ENCODE measurements at regions not wholly inside any gene's neighbourhood (a gene's known extent, or its start where the extent isn't known, plus 50 kb on each side); places are given as distances from the start of the nearest gene placed in this dataset.

- Histone ChIP-seq H3K36me3 (no peaks in the 10 kb centered on the region), H3K27me3 (no peaks in the 10 kb centered on the region), H3K4me1 (no peaks in the 10 kb centered on the region), H3K4me3 (no peak overlapping the region), H3K9me3 (no peaks in the 10 kb centered on the region), H3K27ac (no peak overlapping the region)
- no peak for DNase-seq
- TF ChIP-seq POLR2A (IDR thresholded peaks at IDR 0.05) (no peak), CTCF (IDR thresholded peaks at IDR 0.05) (peak in 1 of 12 donors; percentile 9)
- intact Hi-C loops (cut with DNase I), result no loop called here
- ATAC-seq, result no peak
- WGBS, 4 donors, result 70 to 76% (median 74%) methylated on average over 3 of the region's 3 CpGs
These were observed 87.5 kb upstream of the WDR26 start for GRCh38 chr1:224521904-224522734.

GRCh38 chr1:224523676-224524075 is 89.1 kb upstream of the WDR26 start:
- H3K9me3 ChIP-seq, result no peaks in the 10 kb centered on the region
- TF ChIP-seq CTCF (IDR thresholded peaks at IDR 0.05) (no peak), POLR2A (IDR thresholded peaks at IDR 0.05) (no peak)
- DNase-seq, result no peak
- no peak for ATAC-seq
- no peak overlapping the region for H3K4me3 ChIP-seq
- no peak overlapping the region for H3K27ac ChIP-seq
- H3K27me3 ChIP-seq, result no peaks in the 10 kb centered on the region
- no peaks in the 10 kb centered on the region for H3K4me1 ChIP-seq
- no peaks in the 10 kb centered on the region for H3K36me3 ChIP-seq
- intact Hi-C loops (cut with DNase I), result no loop called here

- DNase-seq, result no peak
- Histone ChIP-seq H3K27me3 (no peaks in the 10 kb centered on the region), H3K9me3 (no peaks in the 10 kb centered on the region), H3K27ac (no peak overlapping the region), H3K4me1 (no peaks in the 10 kb centered on the region), H3K4me3 (no peak overlapping the region), H3K36me3 (no peaks in the 10 kb centered on the region)
- no peak for TF ChIP-seq POLR2A (IDR thresholded peaks at IDR 0.05)
- TF ChIP-seq CTCF (IDR thresholded peaks at IDR 0.05), result no peak
- WGBS, 4 donors, result 84 to 90% (median 89%) methylated on average over 4 of the region's 4 CpGs
- intact Hi-C loops (cut with DNase I), result no loop called here
- ATAC-seq, result no peak
These were observed 90.1 kb upstream of the WDR26 start for GRCh38 chr1:224524679-224525078.

GRCh38 chr1:224525411-224526040 is 90.6 kb upstream of the CNIH3 start:
- ATAC-seq (no peak), DNase-seq (no peak)
- no peak for TF ChIP-seq CTCF (IDR thresholded peaks at IDR 0.05)
- TF ChIP-seq POLR2A (IDR thresholded peaks at IDR 0.05), result no peak
- intact Hi-C loops (cut with DNase I), result no loop called here
- Histone ChIP-seq H3K27me3 (no peaks in the 10 kb centered on the region), H3K9me3 (no peaks in the 10 kb centered on the region), H3K4me3 (no peak overlapping the region), H3K4me1 (no peaks in the 10 kb centered on the region), H3K36me3 (no peaks in the 10 kb centered on the region), H3K27ac (no peak overlapping the region)
- WGBS, 4 donors, result 81 to 89% (median 84%) methylated on average over 4 of the region's 4 CpGs
